ENCODE measurements at regions not wholly inside any gene's neighbourhood (a gene's known extent, or its start where the extent isn't known, plus 50 kb on each side); places are given as distances from the start of the nearest gene placed in this dataset.

GRCh38 chr3:69443457-69443920 is 57.6 kb upstream of the FRMD4B start:
- Histone ChIP-seq H3K36me3 (ENCODE audit: control insufficient read depth in 1 of 2, insufficient read depth in 2 of 2, low read length in 1 of 2) (no peaks in the 10 kb centered on the region), H3K27me3 (ENCODE audit: control insufficient read depth in 1 of 2, insufficient read depth in 2 of 2, low read length in 1 of 2) (peaks cover 0 to 2% of the 10 kb centered on the region in 2 donors), H3K9me3 (ENCODE audit: control insufficient read depth, low read length) (no peaks in the 10 kb centered on the region), H3K27ac (ENCODE audit: low read depth in 1 of 2, low read length in 2 of 2) (no peak overlapping the region), H3K4me1 (ENCODE audit: control insufficient read depth in 1 of 2, insufficient read depth in 2 of 2, low read length in 2 of 2) (no peaks in the 10 kb centered on the region), H3K4me3 (ENCODE audit: low read length in 2 of 2) (no peak overlapping the region)
- intact Hi-C loops (cut with DNase I), result no loop called here
- ATAC-seq (ENCODE audit: low FRiP score), result no peak
- DNase-seq, result no peak

- ATAC-seq (ENCODE audit: low FRiP score) (no peak), DNase-seq (no peak)
- 90 to 97% methylated on average over 2 of the region's 2 CpGs for WGBS, 2 donors
- Histone ChIP-seq H3K27me3 (ENCODE audit: control insufficient read depth in 1 of 2, insufficient read depth in 2 of 2, low read length in 1 of 2) (peaks cover 0 to 2% of the 10 kb centered on the region in 2 donors), H3K27ac (ENCODE audit: low read depth in 1 of 2, low read length in 2 of 2) (no peak overlapping the region), H3K36me3 (ENCODE audit: control insufficient read depth in 1 of 2, insufficient read depth in 2 of 2, low read length in 1 of 2) (no peaks in the 10 kb centered on the region), H3K4me3 (ENCODE audit: low read length in 2 of 2) (no peak overlapping the region), H3K4me1 (ENCODE audit: control insufficient read depth in 1 of 2, insufficient read depth in 2 of 2, low read length in 2 of 2) (no peaks in the 10 kb centered on the region), H3K9me3 (ENCODE audit: control insufficient read depth, low read length) (no peaks in the 10 kb centered on the region)
- intact Hi-C loops (cut with DNase I), result no loop called here
Observed at GRCh38 chr3:69442771-69443311, 57.0 kb upstream of the FRMD4B start.

- Histone ChIP-seq H3K27ac (ENCODE audit: low read depth in 1 of 2, low read length in 2 of 2) (no peak overlapping the region), H3K4me3 (ENCODE audit: low read length in 2 of 2) (no peak overlapping the region), H3K9me3 (ENCODE audit: control insufficient read depth, low read length) (no peaks in the 10 kb centered on the region), H3K27me3 (ENCODE audit: control insufficient read depth in 1 of 2, insufficient read depth in 2 of 2, low read length in 1 of 2) (peaks cover 0 to 2% of the 10 kb centered on the region in 2 donors), H3K4me1 (ENCODE audit: control insufficient read depth in 1 of 2, insufficient read depth in 2 of 2, low read length in 2 of 2) (no peaks in the 10 kb centered on the region), H3K36me3 (ENCODE audit: control insufficient read depth in 1 of 2, insufficient read depth in 2 of 2, low read length in 1 of 2) (no peaks in the 10 kb centered on the region)
- intact Hi-C loops (cut with DNase I), result no loop called here
- 84 to 88% methylated on average over 2 of the region's 2 CpGs for WGBS, 2 donors
- no peak for ATAC-seq (ENCODE audit: low FRiP score)
- DNase-seq, result no peak
Observed at GRCh38 chr3:69441732-69442131, 55.8 kb upstream of the FRMD4B start.

- no peak for DNase-seq
- intact Hi-C loops (cut with DNase I), result no loop called here
- no peaks in the 10 kb centered on the region for H3K36me3 ChIP-seq (ENCODE audit: control insufficient read depth in 1 of 2, insufficient read depth in 2 of 2, low read length in 1 of 2)
- H3K4me1 ChIP-seq (ENCODE audit: control insufficient read depth in 1 of 2, insufficient read depth in 2 of 2, low read length in 2 of 2), result no peaks in the 10 kb centered on the region
- H3K9me3 ChIP-seq (ENCODE audit: control insufficient read depth, low read length), result no peaks in the 10 kb centered on the region
- peaks cover 0 to 2% of the 10 kb centered on the region in 2 donors for H3K27me3 ChIP-seq (ENCODE audit: control insufficient read depth in 1 of 2, insufficient read depth in 2 of 2, low read length in 1 of 2)
- H3K4me3 ChIP-seq (ENCODE audit: low read length in 2 of 2), result no peak overlapping the region
- 74 to 87% methylated on average over 1 of the region's 1 CpG for WGBS, 2 donors
- H3K27ac ChIP-seq (ENCODE audit: low read depth in 1 of 2, low read length in 2 of 2), result no peak overlapping the region
- ATAC-seq (ENCODE audit: low FRiP score), result no peak
Observed at GRCh38 chr3:69441040-69441439, 55.2 kb upstream of the FRMD4B start.

- intact Hi-C loops (cut with DNase I), result loop anchor here in 1 of 2 donors (10.0 kb wide), 1 partner anchor 235 kb away; no protein-coding TSS in a partner anchor
- H3K4me3 ChIP-seq (ENCODE audit: low read length in 2 of 2), result no peak overlapping the region
- 0 to 1% methylated on average over 1 of the region's 1 CpG for WGBS, 2 donors
- DNase-seq, result no peak
- no peaks in the 10 kb centered on the region for H3K36me3 ChIP-seq (ENCODE audit: control insufficient read depth in 1 of 2, insufficient read depth in 2 of 2, low read length in 1 of 2)
- ATAC-seq (ENCODE audit: low FRiP score), result no peak
- no peaks in the 10 kb centered on the region for H3K27me3 ChIP-seq (ENCODE audit: control insufficient read depth in 1 of 2, insufficient read depth in 2 of 2, low read length in 1 of 2)
- no peaks in the 10 kb centered on the region for H3K9me3 ChIP-seq (ENCODE audit: control insufficient read depth, low read length)
- no peaks in the 10 kb centered on the region for H3K4me1 ChIP-seq (ENCODE audit: control insufficient read depth in 1 of 2, insufficient read depth in 2 of 2, low read length in 2 of 2)
- H3K27ac ChIP-seq (ENCODE audit: low read depth in 1 of 2, low read length in 2 of 2), result no peak overlapping the region
Observed at GRCh38 chr3:69439643-69440270, 53.9 kb upstream of the FRMD4B start.

- intact Hi-C loops (cut with DNase I), result loop anchor here in 1 of 2 donors (10.0 kb wide), 1 partner anchor 236 kb away; no protein-coding TSS in a partner anchor
- no peaks in the 10 kb centered on the region for H3K9me3 ChIP-seq (ENCODE audit: control insufficient read depth, low read length)
- 93 to 95% methylated on average over 1 of the region's 1 CpG for WGBS, 2 donors
Observed at GRCh38 chr3:69438476-69438875, 52.6 kb upstream of the FRMD4B start.

GRCh38 chr3:69435274-69436265 is 49.7 kb upstream of the FRMD4B start:
- intact Hi-C loops (cut with DNase I), result loop anchor here in 1 of 2 donors (10.0 kb wide), 1 partner anchor 239 kb away; no protein-coding TSS in a partner anchor
- no peak for DNase-seq
- WGBS, 2 donors, result 73 to 76% methylated on average over 2 of the region's 2 CpGs
- no peaks in the 10 kb centered on the region for H3K27me3 ChIP-seq (ENCODE audit: control insufficient read depth in 1 of 2, insufficient read depth in 2 of 2, low read length in 1 of 2)
- H3K4me1 ChIP-seq (ENCODE audit: control insufficient read depth in 1 of 2, insufficient read depth in 2 of 2, low read length in 2 of 2), result no peaks in the 10 kb centered on the region
- ATAC-seq (ENCODE audit: low FRiP score), result no peak
- no peak overlapping the region for H3K4me3 ChIP-seq (ENCODE audit: low read length in 2 of 2)
- no peaks in the 10 kb centered on the region for H3K9me3 ChIP-seq (ENCODE audit: control insufficient read depth, low read length)
- no peak overlapping the region for H3K27ac ChIP-seq (ENCODE audit: low read depth in 1 of 2, low read length in 2 of 2)
- no peaks in the 10 kb centered on the region for H3K36me3 ChIP-seq (ENCODE audit: control insufficient read depth in 1 of 2, insufficient read depth in 2 of 2, low read length in 1 of 2)

More at GRCh38 chr3:69438476-69438875, 52.6 kb upstream of the FRMD4B start:
- no peak for ATAC-seq (ENCODE audit: low FRiP score)
- Histone ChIP-seq H3K27ac (ENCODE audit: low read depth in 1 of 2, low read length in 2 of 2) (no peak overlapping the region), H3K4me3 (ENCODE audit: low read length in 2 of 2) (no peak overlapping the region), H3K36me3 (ENCODE audit: control insufficient read depth in 1 of 2, insufficient read depth in 2 of 2, low read length in 1 of 2) (no peaks in the 10 kb centered on the region), H3K4me1 (ENCODE audit: control insufficient read depth in 1 of 2, insufficient read depth in 2 of 2, low read length in 2 of 2) (no peaks in the 10 kb centered on the region), H3K27me3 (ENCODE audit: control insufficient read depth in 1 of 2, insufficient read depth in 2 of 2, low read length in 1 of 2) (no peaks in the 10 kb centered on the region)
- DNase-seq, result no peak

All from aorta (tissue), 5 donors.